ENCODE measurements at regions not wholly inside any gene's neighbourhood (a gene's known extent, or its start where the extent isn't known, plus 50 kb on each side); places are given as distances from the start of the nearest gene placed in this dataset.

DNA sequence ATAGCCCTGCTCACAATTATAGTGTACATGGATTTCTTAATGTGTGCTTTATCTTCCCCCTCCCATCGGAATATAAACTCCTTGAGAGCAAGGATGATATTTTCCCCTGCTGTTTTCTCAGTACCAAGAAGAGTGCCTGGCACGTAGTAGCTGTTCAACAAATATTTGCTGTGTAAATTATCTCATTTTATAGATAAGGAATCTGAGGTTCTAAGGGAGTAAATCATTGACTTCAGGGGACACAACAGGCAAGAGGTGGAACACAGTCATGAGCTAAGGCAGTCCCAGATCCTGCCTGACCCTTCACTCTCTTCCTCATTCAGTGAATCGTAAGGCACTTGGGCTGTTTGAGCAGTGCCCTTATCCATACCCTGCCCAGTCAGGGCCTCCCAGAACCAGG lies 187.3 kb upstream of the TNP1 start:
- TF ChIP-seq, protein P1, sequence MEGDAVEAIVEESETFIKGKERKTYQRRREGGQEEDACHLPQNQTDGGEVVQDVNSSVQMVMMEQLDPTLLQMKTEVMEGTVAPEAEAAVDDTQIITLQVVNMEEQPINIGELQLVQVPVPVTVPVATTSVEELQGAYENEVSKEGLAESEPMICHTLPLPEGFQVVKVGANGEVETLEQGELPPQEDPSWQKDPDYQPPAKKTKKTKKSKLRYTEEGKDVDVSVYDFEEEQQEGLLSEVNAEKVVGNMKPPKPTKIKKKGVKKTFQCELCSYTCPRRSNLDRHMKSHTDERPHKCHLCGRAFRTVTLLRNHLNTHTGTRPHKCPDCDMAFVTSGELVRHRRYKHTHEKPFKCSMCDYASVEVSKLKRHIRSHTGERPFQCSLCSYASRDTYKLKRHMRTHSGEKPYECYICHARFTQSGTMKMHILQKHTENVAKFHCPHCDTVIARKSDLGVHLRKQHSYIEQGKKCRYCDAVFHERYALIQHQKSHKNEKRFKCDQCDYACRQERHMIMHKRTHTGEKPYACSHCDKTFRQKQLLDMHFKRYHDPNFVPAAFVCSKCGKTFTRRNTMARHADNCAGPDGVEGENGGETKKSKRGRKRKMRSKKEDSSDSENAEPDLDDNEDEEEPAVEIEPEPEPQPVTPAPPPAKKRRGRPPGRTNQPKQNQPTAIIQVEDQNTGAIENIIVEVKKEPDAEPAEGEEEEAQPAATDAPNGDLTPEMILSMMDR (IDR thresholded peaks at IDR 0.05), result no peak
- TF ChIP-seq ZFX (IDR thresholded peaks at IDR 0.05; ENCODE audit: borderline replicate concordance), result no peak
